GM23248 (cell line): ENCODE measurements at regions not wholly inside any gene's neighbourhood (a gene's known extent, or its start where the extent isn't known, plus 50 kb on each side); places are given as distances from the start of the nearest gene placed in this dataset.

Source experiments
- DNase-seq: peaks from one replicate; pipeline ENCODE4 v3.0.0-alpha.2; 2015
- H2AFZ ChIP-seq: fragments of 200-600 bp; sonication (generic); 2 replicates; pipeline ENCODE4 v1.6.1; 2016; ENCODE audit warnings: antibody characterized with exemption
- H3F3A ChIP-seq: fragments of 200-600 bp; sonication (generic); 2 replicates; pipeline ENCODE4 v1.6.1; 2016; ENCODE audit warnings: mild to moderate bottlenecking, antibody characterized with exemption, mixed run types; ENCODE audit not compliant: insufficient read depth
- H3K27ac ChIP-seq: fragments of 200-600 bp; sonication (generic); 2 replicates; pipeline ENCODE4 v1.5.1; 2016; ENCODE audit warnings: mild to moderate bottlenecking
- H3K27me3 ChIP-seq: fragments of 200-600 bp; sonication (generic); replicated peaks from 2 replicates; pipeline ENCODE4 v1.6.1; 2016; ENCODE audit warnings: mild to moderate bottlenecking; ENCODE audit not compliant: insufficient read depth
- H3K36me3 ChIP-seq: fragments of 200-600 bp; sonication (generic); 2 replicates; pipeline ENCODE4 v1.6.1; 2016; ENCODE audit warnings: low read depth, mild to moderate bottlenecking
- H3K4me1 ChIP-seq: fragments of 200-600 bp; sonication (generic); 2 replicates; pipeline ENCODE4 v1.6.1; 2016; ENCODE audit warnings: mild to moderate bottlenecking; ENCODE audit not compliant: insufficient read depth
- H3K4me2 ChIP-seq: fragments of 200-600 bp; sonication (generic); one replicate; pipeline ENCODE4 v1.6.1; 2016; ENCODE audit warnings: mild to moderate bottlenecking; ENCODE audit not compliant: unreplicated experiment
- H3K4me3 ChIP-seq: fragments of 200-600 bp; sonication (generic); 2 replicates; pipeline ENCODE4 v1.5.1; 2016; ENCODE audit warnings: mild to moderate bottlenecking
- H3K79me2 ChIP-seq: fragments of 200-600 bp; sonication (generic); 2 replicates; pipeline ENCODE4 v1.6.1; 2016; ENCODE audit warnings: mild to moderate bottlenecking; ENCODE audit not compliant: insufficient read depth
- H3K9ac ChIP-seq: fragments of 200-600 bp; sonication (generic); 2 replicates; pipeline ENCODE4 v1.6.1; 2016; ENCODE audit warnings: mild to moderate bottlenecking
- H3K9me2 ChIP-seq: fragments of 200-600 bp; sonication (generic); 2 replicates; pipeline ENCODE4 v1.6.1; 2016; ENCODE audit warnings: mixed run types, mild to moderate bottlenecking, moderate library complexity; ENCODE audit not compliant: insufficient read depth
- H3K9me3 ChIP-seq: fragments of 200-600 bp; sonication (generic); one replicate; pipeline ENCODE4 v1.6.1; 2017; ENCODE audit warnings: low read depth
- H4K20me1 ChIP-seq: fragments of 200-600 bp; sonication (generic); 2 replicates; pipeline ENCODE4 v1.6.0; 2016; ENCODE audit not compliant: insufficient read depth
- EZH2 ChIP-seq: fragments of 200-600 bp; sonication (generic); IDR thresholded peaks from 2 replicates; pipeline ENCODE4 v1.6.1; 2018; ENCODE audit warnings: antibody characterized with exemption, mild to moderate bottlenecking; ENCODE audit not compliant: insufficient read depth, poor library complexity, severe bottlenecking
- EZH2phosphoT487 ChIP-seq: fragments of 200-600 bp; sonication (generic); IDR thresholded peaks from 2 replicates; pipeline ENCODE4 v1.6.1; 2018; ENCODE audit warnings: antibody characterized with exemption, moderate library complexity, mild to moderate bottlenecking, low read depth; ENCODE audit not compliant: insufficient read depth
- WGBS, 2 experiments: methylation state at CpG; one replicate each; pipeline ENCODE4 v1.1.6; 2015 to 2017; ENCODE audit warnings: low lambda C conversion rate in 2 of 2, low coverage in 1 of 2; ENCODE audit errors: missing lambda C conversion rate in 2 of 2; 5-methylcytosine and 5-hydroxymethylcytosine counted together
- in situ Hi-C: fragments of 300-500 bp; cut with MboI; formaldehyde crosslinking; loops from 2 replicates; pipeline ENCODE4 v1.15.0; 2020

DNA sequence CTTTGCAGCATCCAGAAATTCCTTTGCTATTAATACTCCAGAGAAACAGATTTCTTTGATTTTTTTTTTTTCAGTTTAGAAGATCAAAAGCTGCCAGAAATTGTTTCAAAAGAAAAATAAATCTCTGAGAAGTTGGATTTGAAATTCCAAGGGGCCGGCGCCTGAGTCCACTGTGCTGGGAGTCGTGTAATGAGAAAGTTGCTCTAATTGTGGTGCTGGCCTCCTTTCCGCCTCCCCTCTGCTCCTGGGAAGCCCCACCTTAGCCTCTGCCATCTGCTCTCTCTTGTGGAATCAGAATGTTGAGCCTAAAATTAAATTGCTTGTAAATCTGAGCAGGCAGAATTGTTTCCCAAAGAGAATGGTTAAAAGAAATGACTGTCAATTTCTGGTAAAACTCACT is 93.3 kb downstream of the EMX2 start:
- Histone ChIP-seq H3K9ac (no peak overlapping the region), H2AFZ (no peak overlapping the region), H4K20me1 (no peaks in the 10 kb centered on the region), H3K9me3 (no peaks in the 10 kb centered on the region), H3K4me1 (no peaks in the 10 kb centered on the region), H3K9me2 (no peaks in the 10 kb centered on the region), H3K27ac (no peak overlapping the region), H3K36me3 (no peaks in the 10 kb centered on the region), H3K27me3 (no peaks in the 10 kb centered on the region), H3K4me2 (no peak overlapping the region), H3K79me2 (no peaks in the 10 kb centered on the region), H3F3A (no peaks in the 10 kb centered on the region), H3K4me3 (no peak overlapping the region)
- TF ChIP-seq EZH2: no peak
- no peak for TF ChIP-seq EZH2phosphoT487
- in situ Hi-C loops: no loop called here
- DNase-seq: no peak
- 70 to 72% methylated on average over 4 of the region's 4 CpGs for WGBS, 2 experiments

DNA sequence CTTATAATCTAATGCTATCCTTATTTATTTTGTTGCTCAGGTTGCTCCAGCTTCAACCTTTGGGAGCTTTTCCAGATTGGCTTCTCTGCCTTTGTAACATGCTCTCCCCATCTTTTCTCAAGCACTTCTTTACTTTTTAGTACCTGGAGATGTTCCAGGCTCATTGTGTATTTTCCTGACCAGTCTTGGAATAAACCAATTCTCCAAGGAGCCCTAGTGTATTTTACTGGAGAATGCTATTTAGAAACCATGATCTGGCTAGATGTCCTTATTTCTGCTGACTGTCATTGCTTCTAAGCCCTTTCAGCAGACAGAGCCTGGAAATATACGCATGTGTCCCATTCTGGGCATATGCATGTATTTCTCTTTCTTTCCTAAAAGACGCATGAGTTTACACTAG is 95.7 kb downstream of the EMX2 start:
- no peak overlapping the region for H3K27ac ChIP-seq
- no peaks in the 10 kb centered on the region for H3K79me2 ChIP-seq
- no peak overlapping the region for H3K4me2 ChIP-seq
- H3K9ac ChIP-seq: no peak overlapping the region
- H2AFZ ChIP-seq: no peak overlapping the region
- H3K36me3 ChIP-seq: no peaks in the 10 kb centered on the region
- TF ChIP-seq EZH2: no peak
- TF ChIP-seq EZH2phosphoT487: no peak
- no peaks in the 10 kb centered on the region for H3K9me2 ChIP-seq
- H3F3A ChIP-seq: no peaks in the 10 kb centered on the region
- no peak for DNase-seq
- 87 to 93% methylated on average over 2 of the region's 2 CpGs for WGBS, 2 experiments
- no peaks in the 10 kb centered on the region for H3K27me3 ChIP-seq
- H3K4me1 ChIP-seq: no peaks in the 10 kb centered on the region
- no peaks in the 10 kb centered on the region for H3K9me3 ChIP-seq
- in situ Hi-C loops: no loop called here
- H4K20me1 ChIP-seq: no peaks in the 10 kb centered on the region
- H3K4me3 ChIP-seq: no peak overlapping the region

DNA sequence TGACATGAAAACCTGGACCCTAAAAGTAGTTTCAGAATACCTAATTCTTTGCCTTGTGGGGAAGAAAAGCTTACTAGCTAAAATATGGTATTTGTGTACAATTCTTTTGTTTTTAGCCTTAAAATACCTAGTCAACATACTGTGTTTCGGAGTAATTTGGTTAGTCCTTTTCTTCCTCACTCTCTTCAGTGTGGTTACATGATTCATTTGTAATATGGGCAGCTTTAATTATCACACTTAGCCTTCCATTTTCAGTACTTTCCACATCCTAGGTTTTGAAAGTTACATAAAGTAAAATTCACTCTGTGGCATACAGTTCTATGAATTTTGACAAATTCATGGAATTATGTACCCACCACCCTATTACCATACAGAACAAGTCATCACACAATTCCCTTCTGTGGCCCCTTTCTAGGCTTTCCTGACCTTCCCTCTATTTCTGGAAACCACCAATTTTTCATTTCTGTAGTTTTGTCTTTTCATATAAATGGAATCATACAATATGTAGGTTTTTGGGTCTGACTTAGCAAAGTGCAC is 96.2 kb downstream of the EMX2 start:
- 85 to 92% methylated on average over 1 of the region's 1 CpG for WGBS, 2 experiments
- Histone ChIP-seq H4K20me1 (no peaks in the 10 kb centered on the region), H3K4me2 (no peak overlapping the region), H3K9ac (no peak overlapping the region), H3F3A (no peaks in the 10 kb centered on the region), H3K9me2 (no peaks in the 10 kb centered on the region), H3K27ac (no peak overlapping the region), H3K4me1 (no peaks in the 10 kb centered on the region), H3K79me2 (no peaks in the 10 kb centered on the region), H2AFZ (no peak overlapping the region), H3K9me3 (no peaks in the 10 kb centered on the region), H3K4me3 (no peak overlapping the region), H3K36me3 (no peaks in the 10 kb centered on the region), H3K27me3 (no peaks in the 10 kb centered on the region)
- in situ Hi-C loops: no loop called here
- TF ChIP-seq EZH2phosphoT487: no peak
- no peak for TF ChIP-seq EZH2
- DNase-seq: no peak

DNA sequence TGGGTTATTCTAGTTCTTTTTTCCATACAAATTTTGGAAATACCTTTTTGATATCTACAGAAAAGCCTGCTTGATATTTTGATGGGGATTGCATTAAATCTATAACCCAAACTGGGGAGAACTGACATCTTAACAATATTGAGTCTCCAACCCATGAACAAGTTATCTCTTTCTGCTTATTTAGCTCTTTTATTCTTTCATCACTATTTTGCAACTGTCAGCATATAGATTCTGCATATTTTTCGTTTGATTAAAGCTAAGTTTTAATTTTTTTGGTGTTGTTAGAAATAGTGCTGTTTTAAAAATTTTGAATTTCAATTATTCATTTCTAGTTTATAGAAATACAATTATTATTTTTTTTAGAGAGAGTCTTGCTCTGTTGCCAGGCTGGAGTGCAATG is 97.9 kb downstream of the EMX2 start:
- Histone ChIP-seq H2AFZ (no peak overlapping the region), H3K9me3 (no peaks in the 10 kb centered on the region), H3K36me3 (no peaks in the 10 kb centered on the region), H3K27me3 (no peaks in the 10 kb centered on the region), H3K9me2 (no peaks in the 10 kb centered on the region; the same call in 1 of the 2 replicates), H3F3A (no peaks in the 10 kb centered on the region), H3K4me2 (no peak overlapping the region), H3K79me2 (no peaks in the 10 kb centered on the region), H3K9ac (no peak overlapping the region), H3K27ac (no peak overlapping the region), H3K4me3 (no peak overlapping the region), H4K20me1 (no peaks in the 10 kb centered on the region), H3K4me1 (no peaks in the 10 kb centered on the region)
- 37 to 42% methylated on average over 1 of the region's 1 CpG for WGBS, 2 experiments
- no peak for DNase-seq
- TF ChIP-seq EZH2: no peak
- no peak for TF ChIP-seq EZH2phosphoT487
- in situ Hi-C loops: no loop called here

DNA sequence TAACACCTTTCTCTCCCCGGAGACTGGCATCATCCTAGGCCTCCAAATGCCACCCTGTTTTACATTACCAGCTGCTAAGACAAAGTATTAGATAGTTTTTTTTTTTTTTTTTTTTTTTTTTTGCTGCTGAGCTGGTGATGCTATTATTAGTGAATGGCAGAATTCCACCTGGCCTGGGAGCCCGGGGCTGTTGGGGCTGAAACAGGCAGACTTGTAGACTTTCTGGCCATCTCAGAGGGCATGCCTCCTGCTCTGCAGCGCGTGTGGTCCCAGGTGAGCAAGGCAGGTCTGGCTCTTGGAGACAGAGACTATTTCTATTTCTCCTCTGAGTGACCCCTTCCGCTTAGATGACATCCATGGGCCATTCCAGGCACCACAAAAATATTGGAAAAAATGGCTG is 104.2 kb downstream of the EMX2 start:
- Histone ChIP-seq H3K27ac (no peak overlapping the region), H4K20me1 (no peaks in the 10 kb centered on the region), H3K27me3 (no peaks in the 10 kb centered on the region), H3K9me2 (no peaks in the 10 kb centered on the region; the same call in 1 of the 2 replicates), H3K4me1 (peaks cover 9% of the 10 kb centered on the region), H3F3A (no peaks in the 10 kb centered on the region), H3K4me2 (no peak overlapping the region), H2AFZ (no peak overlapping the region), H3K36me3 (no peaks in the 10 kb centered on the region), H3K79me2 (no peaks in the 10 kb centered on the region), H3K9me3 (no peaks in the 10 kb centered on the region), H3K9ac (no peak overlapping the region), H3K4me3 (no peak overlapping the region)
- TF ChIP-seq EZH2 (no peak), EZH2phosphoT487 (no peak)
- in situ Hi-C loops: no loop called here
- 68 to 74% methylated on average over 5 of the region's 5 CpGs for WGBS, 2 experiments
- no peak for DNase-seq
